ENCODE measurements at regions not wholly inside any gene's neighbourhood (a gene's known extent, or its start where the extent isn't known, plus 50 kb on each side); places are given as distances from the start of the nearest gene placed in this dataset.
"Not testable (repeated sequence)": the region's sequence is repeated elsewhere in the genome, so short reads cannot be mapped to it uniquely, and the experiment has no call there.

DNA sequence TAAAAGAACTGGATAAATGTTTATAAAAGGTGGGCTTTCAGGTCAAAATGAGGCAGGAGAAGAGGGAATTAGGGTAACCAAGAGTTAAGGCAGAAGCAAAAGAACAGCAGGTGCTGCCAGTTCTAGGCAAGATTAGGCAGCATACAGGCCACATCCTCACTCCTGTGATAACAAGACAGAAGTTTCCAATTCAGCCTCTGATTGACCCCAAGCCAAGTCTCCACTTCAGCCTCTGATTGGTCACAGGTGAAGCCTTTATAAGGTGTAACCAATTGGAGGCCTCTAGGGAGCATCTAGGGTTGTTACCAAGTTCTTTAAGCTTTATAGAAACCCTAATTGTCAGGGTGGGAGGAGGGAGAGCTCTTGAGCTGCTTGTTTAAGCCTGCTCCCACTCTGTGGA is 160.8 kb downstream of the MATN1 start:
- no peak for DNase-seq (ENCODE audit: low spot score)

DNA sequence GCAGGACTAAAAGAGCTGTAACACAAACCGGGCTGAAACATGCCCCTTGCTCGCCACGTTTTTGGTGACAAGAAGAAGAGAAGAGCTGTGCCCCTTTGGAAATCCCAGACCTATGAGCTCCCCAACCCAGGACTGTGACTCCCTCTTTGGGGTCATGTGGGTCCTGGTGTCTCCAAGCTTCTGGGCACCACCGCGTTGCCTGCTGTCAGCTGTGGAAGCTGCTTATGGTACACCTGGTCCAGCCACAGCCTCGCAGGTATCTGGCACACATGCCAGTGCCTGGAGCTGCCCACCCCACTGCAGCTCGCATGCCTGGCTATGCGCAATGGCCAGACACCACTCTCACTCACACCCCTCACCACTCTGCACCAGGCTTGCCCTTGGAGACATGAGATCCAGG is 171.8 kb downstream of the MATN1 start:
- DNase-seq (ENCODE audit: low spot score), result no peak

DNA sequence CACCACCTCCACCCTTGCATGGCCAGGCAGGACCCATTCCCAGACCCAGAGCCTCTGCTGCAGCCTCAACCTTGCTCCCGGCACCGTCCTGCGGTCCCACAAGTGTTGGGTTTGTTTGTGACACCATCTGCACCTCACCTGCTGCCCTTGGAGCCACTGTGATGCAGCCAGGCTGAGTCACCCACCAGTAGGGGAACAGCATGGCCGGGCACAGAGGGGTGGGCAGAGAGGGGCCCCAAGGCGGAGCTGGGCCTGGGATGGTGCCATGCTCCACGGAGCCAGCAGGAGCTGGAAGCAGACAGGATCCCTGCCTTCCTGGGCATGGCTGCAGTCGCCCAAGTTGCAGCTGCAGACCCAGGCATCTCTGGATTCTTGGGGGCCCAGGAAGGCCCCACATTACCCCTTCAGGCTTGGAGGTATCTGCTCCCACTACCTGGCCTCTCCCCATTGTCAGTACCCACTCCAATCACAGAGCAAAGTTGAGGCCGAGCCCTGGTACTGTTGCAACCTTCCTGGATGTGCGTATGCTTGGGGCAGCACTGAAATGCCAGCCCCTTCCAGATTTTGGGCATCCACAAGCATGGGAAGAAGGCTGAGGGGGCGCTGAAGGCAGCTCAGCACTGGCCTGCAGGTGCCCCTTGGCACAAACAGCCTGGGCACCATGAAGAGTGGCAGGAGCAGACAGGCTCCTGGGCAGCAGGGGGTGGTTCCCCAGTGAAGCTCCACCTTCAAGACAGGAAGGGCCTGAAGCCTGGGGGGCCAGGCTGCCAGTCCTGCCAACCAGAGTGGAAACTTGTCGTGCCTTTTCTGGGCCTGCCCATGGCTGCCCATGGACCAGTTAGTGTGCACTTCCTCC is 172.8 kb downstream of the MATN1 start:
- no peak for DNase-seq (ENCODE audit: low spot score)

DNA sequence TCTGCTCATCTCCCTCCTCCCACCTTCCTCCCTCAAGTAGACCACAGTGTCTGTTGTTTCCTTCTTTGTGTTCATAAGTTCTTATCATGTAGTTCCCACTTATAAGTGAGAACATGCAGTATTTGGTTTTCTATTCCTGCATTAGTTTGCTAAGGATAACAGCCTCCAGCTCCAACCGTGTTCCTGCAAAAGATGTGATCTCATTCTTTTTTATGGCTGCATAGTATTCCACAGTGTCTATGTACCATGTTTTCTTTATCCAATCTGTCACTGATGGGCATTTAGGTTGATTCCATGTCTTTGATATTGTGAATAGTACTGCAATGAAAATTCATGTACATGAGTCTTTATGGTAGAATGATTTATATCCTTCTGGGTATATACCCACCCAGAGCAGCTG is 173.5 kb downstream of the MATN1 start:
- DNase-seq (ENCODE audit: low spot score), result not testable (repeated sequence)

DNA sequence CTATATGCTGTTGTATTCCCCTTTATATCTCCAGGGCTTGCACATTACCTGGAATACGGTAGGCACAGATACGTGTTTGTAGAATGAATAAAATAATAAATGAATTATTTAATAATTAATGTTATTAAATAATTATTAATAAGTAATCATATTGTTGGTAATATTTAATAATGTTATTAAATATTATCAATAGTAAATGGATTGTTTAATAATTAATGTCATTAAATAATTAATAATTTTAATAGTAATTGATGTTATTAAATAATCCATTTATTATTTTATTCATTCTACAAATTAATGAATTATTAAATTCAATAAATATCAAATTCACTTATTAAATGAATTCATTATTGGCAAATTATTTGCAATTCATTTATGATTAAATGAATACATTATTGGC is 175.1 kb downstream of the MATN1 start:
- no peak for DNase-seq (ENCODE audit: low spot score)

DNA sequence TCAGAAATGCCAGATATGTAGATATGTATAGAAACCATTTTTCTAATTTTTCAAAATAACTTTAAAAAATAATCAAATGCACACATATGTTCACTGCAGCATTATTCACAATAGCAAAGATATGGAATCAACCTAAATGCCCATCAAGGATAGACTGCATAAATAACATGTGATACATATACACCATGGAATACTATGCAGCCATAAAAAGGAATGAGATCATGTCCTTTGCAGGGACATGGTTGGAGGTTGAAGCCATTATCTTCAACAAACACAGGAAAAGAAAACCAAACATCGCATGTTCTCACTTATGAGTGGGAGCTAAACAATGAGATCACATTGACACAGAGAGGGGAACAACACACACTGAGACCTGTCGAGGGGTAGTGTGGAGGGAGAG is 176.1 kb downstream of the MATN1 start:
- not testable (repeated sequence) for DNase-seq (ENCODE audit: low spot score)

DNA sequence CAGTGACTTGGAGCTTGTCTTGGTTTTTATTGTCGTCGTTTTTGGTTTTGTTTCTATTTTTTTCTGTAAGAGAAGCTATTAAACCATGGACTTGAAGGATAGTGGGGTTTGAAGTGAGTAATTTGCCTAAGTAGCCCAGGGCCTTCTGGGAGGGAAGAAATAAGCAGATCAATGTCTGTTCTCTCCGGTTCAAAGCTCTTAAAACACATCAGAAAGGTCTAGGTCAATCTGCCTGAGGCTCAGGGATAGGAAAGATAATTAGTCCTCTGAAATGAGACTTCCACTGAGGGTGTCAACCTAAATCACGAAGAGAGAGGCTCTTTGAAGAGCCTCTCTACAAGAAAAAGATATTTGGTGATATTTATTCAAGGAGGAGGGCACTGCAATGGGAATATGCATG is 178.0 kb downstream of the MATN1 start:
- no peak for DNase-seq (ENCODE audit: low spot score)

DNA sequence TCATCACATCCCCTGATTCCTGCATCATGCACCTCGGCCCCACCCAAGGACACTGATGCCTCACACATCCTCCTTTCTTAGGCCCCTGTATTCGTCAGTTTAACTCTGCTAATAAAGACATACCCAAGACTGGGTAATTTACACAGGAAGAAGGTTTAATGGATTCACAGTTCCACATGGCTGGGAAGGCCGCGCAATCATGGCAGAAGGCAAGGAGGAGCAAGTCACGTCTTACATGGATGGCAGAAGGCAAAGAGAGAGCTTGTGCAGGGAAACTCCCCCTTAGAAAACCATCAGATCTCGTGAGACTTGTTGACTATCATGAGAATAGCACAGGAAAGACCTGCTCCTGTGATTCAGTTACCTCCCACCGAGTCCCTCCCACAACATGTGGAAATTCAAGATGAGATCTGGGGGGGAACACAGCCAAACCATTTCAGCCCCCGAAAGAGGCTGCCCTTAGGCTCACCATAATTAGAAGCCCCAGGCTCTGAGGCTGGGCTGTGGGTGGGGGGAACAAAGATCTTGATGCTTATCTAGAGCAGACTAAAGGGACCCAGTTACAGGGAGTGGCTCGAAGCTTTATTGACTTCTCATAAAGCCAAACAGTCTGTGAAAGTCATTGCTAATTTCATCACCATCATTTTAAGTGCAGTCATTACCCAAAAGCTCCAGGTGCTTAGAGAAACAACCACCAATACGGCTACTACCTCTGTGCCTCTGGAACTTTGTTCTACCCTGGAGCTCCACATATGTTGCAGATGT is 181.5 kb downstream of the MATN1 start:
- DNase-seq (ENCODE audit: low spot score), result no peak

DNA sequence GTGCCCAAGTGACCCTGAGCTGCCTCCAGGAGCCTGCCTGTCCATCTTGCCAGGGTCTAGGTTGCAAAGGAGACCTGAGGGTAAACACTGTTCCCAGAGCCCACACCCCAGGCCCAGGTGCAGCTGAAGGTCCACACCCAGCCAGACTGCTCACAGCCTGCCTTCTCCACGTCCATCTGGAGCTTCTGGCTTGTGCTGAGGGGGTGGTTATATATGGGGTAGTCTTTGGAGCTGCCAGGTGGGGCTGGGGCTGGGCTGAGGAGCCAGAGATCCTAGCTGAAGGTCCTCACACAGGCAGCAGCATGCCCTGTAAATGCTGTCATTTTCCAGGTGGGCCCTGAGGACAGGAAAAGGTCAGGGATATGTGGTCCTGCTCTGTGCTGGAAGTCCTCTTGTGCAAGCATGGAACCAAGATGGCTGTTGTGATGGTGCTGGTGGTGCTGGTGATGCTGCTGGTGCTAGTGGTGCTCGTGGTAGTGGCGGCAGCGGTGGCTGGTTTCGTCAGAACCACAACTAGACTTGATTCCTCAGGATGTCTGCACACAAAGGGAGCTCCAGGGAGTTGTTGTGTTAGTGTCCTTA is 182.7 kb downstream of the MATN1 start:
- DNase-seq (ENCODE audit: low spot score), result no peak

DNA sequence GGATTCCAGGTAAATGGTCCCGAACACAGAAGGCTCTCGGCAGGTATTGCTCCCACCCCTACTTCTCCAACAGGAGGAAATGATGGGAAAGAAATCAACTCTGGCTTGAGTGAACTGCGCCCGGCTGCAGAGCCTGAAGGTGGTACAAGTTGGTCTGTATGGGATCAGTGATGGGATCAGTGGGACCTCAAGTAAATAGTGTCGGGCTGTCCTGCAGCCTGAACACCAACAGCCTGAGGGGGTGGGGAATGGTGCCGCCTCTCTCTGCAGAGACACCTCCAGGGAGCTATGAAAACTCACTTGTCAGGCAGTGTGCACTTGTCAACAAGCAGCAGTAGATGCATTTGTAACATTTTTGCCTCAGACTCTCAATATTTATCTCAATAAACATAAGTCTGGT is 183.5 kb downstream of the MATN1 start:
- no peak for DNase-seq (ENCODE audit: low spot score)

DNA sequence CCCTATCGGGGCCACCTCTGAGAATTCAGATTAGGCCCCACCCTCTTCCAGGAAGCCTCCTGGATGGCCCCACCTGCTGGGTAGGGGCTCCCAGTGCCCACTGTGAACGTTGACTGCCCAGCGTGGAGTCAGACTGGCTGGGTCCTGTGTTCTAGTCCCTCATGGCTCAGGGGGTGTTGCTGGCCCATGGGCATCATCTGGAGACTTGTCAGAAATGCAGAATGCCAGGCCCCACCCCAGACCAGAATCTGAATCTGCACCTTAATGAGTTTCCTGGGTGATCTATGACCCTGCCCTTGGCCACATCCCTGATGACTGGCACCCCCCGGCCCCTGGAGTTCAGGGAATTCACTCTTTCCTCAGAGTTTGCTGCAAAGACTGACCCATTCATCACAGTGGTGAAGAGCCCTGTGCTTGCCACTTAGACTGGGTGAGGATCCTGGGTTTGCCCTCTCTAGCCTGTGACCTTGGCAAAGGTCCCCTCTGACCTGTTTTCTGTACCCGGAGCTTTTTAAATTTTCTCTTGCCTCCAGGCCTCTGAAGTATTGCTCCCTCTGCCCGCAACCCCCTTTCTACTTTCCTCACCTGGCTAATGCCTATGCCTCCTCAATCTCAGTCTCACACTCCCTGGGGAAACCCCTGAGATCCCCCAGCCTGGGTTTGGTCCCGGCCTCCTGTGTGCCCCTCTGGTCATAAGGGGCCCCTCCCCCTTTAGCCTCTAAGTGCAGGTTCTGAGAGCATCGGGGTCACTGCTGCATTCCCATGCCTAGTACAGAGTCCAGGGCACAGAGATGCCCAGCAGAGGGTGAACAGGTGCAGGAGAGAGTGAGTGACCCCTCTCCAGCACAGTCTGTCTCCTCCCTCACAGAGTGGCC is 184.2 kb downstream of the MATN1 start:
- no peak for DNase-seq (ENCODE audit: low spot score)

DNA sequence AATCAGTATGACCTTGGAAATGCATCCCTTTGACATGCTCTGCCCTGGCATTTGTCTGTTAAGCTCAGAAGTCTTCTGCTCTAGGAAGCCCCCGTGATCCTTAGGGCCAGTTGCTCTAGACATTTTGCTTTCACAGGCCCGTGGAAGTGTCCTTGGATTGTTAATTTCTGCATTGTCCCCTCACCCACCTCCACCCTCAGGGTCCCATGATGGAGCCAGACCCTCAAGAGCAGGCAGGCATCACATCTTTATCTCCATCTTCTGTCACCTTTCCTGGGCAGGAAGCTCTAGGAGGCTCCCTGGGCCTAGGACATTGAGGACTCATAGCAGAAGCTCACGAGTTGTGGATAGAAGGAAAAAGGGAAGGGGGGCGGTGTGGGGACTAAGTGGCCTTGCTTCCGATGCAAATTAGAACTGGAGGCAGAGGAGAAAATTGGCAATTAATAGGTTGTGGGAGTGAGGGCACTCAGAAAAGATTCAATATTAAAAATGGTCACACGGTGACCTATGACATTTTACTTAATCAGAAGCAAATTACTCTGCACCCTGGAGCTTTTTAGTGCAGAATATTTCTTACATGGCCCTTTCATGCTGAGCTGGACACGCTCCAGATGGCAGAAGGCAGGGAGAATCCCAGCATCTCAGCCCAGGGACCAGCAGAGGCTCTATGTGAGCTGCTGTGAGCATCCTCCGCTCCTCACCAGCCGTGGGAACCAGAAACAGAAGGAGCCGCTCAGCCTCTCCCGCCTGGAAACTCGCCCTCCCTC is 185.0 kb downstream of the MATN1 start:
- DNase-seq (ENCODE audit: low spot score), result no peak

DNA sequence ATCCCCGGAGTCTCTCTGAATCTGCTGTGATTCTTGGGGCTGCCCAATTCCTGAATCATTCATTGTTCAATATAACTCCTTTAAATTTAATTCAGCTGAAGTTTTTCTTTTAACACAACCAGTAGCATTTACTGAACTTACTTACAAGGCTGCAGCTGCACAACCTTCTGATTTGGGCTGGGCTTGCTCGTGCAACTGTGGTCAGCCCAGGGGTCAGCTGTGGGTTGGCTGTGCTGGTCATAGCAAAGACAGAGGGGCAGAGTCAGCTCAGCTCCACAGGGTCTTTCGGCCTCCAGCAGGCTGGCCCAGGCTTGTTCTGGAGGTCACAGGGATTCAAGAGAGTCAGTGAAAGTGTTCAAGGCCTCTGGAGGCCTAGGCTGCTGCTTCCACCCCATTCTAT is 186.1 kb downstream of the MATN1 start:
- DNase-seq (ENCODE audit: low spot score), result no peak

DNA sequence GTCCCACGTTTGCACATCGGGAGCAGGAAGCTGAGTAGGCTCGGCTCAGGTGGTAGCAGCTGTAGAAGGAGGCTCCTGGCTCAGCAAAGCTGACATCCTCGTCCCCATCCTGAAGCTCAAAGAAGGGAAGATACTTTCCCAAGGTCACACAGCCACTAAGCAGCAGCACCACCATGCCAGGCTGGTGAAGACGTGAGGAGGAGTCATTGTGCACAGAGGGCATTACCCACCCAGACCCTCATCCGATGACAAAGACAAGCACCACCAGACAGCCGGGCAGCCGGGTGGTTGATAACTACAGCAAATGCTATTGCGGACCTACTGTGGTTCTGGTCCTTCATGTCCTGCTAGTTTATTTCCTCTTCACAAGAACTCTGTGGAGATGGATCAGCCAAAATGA is 186.9 kb downstream of the MATN1 start:
- DNase-seq (ENCODE audit: low spot score), result no peak

DNA sequence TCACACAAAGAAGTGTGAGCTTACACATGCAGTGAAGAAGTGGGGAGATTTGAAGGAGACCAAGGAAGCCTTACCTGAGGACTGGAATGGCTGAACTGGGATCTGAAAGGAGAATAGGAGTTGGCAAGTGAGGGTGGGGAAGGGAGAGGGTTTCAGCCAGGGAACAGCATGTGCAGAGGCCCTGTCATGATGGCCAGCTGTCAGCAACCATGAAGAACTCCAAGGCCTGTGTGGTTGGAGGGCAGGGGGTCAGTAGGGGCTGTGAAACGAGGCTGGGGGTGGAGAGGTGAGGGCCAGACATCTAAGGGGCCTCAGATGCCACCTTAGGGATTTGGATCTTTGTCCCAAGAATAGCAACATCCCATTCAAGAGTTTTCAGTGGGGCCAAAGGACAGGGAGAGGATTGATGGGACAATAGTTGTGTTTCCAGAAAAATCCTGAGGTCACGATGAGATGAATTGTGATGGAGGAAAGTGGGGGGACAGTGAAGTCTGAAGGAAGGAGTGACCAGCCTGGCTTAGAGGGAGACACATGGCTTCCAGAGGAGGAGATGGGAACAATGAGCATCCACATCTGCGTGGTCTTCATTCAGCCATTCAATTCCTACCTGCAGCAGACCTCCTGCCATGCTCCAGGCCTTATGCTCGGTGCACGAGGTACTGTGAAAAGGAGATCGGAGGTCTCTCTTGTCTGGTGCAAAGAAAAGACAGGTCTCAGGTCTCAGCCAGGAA is 187.6 kb downstream of the MATN1 start:
- DNase-seq (ENCODE audit: low spot score), result no peak

DNA sequence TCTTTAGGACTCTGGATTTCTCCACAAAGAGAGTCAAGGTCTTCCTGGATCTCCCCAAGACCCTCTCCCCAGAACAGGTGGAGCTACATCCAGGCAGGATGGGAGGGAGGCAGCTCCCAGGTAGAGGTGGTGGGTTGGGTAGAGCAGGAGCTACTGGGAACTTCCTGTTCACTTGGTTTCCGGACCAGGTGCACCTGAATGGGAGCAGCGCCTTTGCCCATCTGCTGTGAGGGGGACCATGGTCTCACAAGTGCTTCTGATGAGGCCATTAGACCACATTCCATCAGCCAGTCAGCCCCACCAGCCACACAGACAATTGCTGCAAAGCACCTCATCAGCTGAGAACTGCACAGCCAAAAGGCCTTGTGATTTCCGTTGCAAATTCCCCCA is 188.8 kb downstream of the MATN1 start:
- DNase-seq (ENCODE audit: low spot score), result no peak

DNA sequence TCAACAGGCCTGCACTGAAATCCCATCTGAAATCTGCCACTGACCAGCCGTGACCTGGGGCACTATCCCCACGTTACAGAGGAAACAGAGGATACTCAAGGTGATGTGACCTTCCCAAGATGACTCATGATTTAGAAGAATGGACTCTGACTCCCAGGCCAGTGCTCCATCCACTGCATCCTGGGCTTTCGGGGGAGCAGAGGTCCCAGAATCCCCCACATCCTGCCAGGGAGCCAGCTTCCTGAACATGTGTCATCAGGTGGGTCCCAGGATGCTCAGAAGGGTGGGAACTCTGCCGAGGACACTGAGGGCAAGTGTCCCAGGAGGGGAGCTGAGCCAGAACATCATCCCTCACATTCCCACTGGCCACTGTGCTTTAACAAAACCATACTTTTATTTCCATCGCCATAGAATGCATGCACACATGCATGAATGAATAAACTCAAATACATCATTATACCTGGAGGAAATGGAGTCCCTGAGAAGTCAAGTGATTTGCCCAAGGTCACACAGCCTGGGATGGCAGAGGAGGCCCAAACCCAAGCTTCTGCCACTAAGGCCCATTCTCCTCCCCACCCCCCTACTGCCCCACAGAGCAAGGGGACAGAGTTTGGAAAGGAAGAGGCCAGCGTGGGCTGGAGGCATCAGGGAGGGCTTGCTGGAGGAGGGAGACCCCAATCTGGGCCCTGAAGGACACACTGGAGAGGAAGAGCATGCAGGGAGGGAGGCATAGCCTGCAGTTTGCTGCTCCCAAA is 189.4 kb downstream of the MATN1 start:
- no peak for DNase-seq (ENCODE audit: low spot score)

DNA sequence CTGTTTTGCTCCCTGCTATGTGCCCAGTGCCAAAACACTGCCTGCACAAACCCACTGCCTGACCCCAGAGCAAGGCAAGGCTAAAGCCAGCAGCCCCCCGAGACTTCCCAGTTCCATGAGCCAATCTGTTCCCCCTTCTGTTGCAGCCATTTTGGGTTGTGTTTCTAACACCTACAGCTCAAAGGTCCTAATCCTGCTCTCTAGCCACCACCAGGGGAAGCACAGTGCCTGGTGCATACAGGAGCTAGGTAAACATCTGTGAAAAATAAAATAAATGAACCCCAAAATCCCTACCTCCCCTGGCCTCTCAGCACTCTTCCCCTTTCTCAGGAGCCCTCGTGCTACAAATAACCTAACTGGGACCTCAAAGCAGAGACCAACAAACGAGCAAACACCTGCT is 190.2 kb downstream of the MATN1 start:
- no peak for DNase-seq (ENCODE audit: low spot score)

DNA sequence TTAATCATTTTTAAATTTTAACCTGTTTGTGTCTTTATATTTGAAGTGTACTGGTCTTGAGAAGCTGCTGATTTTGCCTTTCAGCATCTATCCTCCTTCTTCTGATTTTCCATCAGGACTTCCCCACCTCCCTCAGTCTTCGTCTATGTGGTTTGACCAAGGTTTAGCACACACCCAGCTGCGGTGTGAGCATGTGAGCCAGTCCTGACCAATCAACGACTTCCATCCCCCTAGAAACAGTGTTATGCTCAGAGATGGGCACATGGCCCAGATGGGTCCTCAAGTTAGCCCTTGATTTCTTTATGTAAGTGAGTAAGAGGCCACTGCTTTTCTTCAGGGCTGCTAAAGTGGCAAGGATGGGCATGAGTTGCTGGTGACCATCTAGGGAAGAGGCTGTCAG is 190.8 kb downstream of the MATN1 start:
- no peak for DNase-seq (ENCODE audit: low spot score)
